Inflammatory macrophage (primary cell): ENCODE measurements at regions not wholly inside any gene's neighbourhood (a gene's known extent, or its start where the extent isn't known, plus 50 kb on each side); places are given as distances from the start of the nearest gene placed in this dataset.

Experiments
- DNase-seq, 2 donors: peaks; one replicate each; pipeline ENCODE4 v3.0.0-alpha.2; 2020 to 2022

GRCh38 chr13:47610687-47611086 lies 390.4 kb downstream of the SUCLA2 start:
- DNase-seq: no peak

DNA sequence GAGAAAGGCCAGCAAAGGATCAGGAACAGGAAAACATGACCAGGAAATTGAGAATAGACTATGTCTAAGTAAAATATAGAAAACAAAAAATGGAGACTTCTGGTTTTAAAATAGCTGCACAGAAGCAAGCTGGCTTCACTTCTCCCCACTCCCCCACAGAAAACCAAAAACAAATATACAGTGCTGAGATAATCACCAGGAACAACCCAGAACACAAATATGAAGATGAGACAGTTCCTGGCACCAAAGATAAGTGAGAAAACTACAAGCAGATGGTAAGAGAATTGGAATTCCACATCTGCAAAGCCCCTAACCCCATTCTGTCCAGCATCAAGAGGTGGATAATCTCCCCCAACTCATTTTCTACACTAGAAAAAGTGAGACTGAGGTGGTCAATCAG lies 397.7 kb downstream of the SUCLA2 start:
- no peak for DNase-seq

- DNase-seq: peak in 1 of 2 donors; percentile 4
These were observed 402.6 kb downstream of the SUCLA2 start for GRCh38 chr13:47598340-47598911.

- DNase-seq: peak; percentile 10 to 35
These were observed 406.2 kb downstream of the SUCLA2 start for GRCh38 chr13:47594833-47595232.

DNA sequence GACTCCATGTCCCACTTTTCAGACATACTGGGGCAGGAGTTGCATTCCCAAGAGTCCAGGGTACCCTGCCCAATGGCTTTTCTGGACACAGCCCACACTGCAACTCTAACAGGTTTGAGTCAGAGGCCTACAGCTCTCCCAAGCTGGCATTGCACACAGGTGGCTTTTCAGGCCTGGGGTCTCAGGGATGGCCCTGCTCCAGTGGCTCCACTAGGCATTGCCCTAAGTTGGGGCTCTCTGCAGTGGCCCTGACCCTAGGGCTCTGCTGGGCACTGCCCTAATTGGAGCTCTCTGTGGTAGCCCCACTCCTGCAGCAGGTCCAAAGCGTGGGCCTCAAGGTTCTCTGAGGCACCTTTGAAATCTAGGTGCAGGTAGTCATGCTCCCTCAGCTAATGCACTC lies 408.8 kb downstream of the SUCLA2 start:
- no peak for DNase-seq

GRCh38 chr13:47588676-47589075 lies 412.4 kb downstream of the SUCLA2 start:
- no peak for DNase-seq

GRCh38 chr13:47572375-47572774 lies 428.7 kb downstream of the SUCLA2 start:
- no peak for DNase-seq

DNA sequence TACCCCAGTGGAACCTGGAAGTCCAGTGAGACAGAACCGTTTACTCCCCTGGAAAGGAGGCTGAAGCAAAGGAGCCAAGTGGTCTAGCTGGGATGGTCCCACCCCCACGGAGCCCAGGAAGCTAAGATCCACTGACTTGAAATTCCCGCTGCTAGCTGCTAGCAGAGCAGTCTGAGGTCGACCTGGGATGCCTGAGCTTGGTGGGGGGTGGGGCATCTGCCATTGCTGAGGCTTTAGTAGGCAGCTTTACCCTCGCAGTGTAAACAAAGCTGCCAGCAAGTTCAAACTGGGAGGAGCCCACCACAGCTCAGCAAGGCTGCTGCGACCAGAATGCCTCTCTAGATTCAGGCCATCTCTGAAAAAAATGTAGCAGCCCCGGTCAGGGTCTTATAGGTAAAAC lies 437.0 kb downstream of the SUCLA2 start:
- DNase-seq: no peak

DNA sequence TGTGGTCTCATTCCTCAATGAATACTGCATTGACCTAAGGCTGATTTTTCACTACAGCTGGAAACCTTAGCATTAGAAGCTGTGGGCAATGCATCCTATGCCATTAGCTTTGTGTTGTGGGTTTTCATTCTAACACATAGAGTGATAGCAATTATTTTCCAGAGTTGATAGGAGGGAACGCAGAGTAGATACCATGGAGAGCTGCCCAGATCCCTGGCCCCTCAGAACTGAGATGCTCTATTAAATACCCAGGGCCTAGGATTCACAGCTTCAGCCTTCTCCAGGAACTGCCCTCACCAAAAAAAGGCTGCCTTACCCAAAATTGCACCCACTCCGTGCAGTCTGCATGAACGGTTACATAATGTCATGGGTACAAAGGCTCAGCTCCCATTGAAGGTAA lies 444.4 kb downstream of the SUCLA2 start:
- no peak for DNase-seq

GRCh38 chr13:47555235-47555634 lies 445.8 kb downstream of the SUCLA2 start:
- DNase-seq: no peak

GRCh38 chr13:47553329-47553977 lies 447.6 kb downstream of the SUCLA2 start:
- DNase-seq: no peak

GRCh38 chr13:47549219-47549752 lies 451.8 kb downstream of the SUCLA2 start:
- DNase-seq: no peak

DNA sequence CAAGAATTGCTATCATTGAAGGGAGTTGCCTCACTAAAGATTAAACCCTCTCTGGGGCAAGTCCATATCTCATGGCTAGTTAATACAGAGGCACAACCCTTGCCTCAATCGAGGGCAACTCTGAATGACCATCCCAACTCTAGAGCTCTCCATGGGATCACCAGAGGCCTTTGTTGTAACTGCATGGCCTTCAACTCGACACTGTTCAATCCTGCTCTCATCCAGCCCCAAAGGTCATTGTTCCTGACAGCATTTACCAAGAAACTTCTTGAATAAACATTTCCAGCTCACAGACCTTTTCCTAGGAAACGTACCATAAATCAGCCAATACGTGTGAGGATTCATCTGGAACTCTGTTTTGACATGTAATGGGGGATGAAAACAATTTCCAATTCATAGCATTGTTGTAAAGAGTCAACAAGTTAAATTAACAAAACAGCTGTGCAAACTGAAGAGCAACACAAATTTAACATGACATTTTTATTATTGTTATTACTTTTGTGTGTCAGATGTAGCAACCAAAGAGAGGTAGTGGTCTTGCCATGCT lies 452.7 kb downstream of the SUCLA2 start:
- DNase-seq: no peak

DNA sequence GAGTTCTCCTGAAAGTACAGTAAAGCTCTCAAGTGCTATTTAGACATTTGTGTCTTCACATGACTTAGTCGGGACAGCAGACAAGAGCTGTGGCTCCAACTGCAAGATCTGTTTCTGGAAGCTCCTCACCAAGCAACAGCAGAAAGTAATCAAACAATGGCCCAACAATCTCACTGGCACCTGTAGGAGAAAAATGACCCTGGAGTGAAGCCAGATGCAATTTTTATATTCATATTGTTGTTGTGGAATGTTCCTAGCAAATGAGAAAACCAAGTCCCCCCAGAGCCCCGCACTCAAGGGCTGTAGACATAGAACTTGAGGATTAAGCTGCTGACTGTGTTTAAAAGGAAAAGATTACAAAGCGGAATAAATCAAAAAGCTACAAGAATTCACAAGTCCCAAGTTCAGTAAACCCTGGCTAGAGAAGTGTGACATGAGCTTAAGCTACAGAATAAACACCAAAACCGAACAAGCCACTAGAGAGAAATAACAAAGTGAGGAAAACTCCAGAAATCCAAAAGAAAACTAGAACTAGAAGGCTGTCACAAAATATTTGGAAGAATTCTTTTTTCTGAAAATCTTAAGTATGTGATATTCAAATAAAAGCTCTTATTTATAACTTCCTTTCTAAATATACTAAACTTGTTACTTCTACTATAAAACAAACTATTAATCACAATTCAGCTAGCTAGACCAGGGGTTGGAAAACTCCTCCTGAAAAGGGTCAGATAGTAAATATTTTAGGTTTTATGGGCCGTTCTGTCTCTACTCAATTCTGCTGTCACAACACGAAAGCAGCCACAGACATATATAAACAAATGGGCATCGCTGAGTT lies 454.5 kb downstream of the SUCLA2 start:
- DNase-seq: no peak

DNA sequence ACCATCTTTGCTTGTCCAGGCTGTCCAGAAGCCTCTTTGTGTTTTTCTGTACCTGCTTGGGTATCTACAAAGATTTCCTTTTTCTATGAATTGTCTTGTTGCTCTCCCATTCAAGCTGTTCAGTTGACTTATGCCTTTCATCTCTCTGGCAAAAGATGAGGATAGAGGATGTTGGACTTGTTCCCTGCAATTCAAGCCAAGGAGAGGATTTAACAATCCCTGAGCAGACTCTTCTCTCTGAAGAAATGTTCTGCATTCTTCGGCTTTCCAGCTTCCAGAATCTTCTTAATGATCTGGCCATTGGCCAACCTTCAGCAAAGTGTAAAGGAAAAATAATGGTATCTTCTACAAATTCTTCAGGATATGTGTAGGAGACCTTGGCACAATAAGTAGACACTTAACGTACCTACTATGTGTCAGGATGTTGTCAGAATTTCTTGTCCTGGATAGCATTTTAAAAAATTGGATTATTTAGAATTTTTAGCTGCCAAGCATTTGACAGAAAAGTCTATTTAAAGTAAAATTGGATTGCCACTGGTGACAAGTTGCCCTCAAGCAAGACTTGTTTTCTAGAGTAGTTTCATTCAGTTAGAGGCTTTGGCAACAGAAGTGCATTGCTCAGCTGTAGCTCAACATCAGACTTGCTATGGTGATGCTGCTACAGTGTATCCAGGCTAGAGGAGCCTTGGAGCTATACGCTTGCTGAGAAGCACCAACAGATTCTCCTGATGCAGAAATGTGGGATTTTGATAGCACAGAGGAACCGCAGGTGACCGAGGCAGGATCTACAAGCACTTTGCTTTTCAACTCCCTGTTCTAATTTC lies 455.7 kb downstream of the SUCLA2 start:
- DNase-seq: no peak

DNA sequence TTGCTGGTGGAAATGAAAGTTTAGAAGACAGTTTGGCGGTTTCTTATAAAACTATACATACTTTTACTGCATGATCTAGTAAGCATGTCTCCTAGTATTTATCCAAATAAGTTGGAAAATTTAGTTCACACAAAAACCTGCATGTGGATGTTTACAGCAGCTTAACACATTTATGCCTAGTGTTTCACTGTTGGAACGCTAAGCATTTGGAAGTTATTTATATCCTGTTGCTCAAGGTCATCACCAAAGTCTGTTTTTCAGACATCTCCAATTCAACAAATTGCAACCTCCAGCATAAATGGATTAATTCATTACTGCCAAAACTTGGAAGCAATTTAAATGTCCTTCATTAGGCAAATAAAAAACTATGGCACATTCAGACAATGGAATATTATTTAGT lies 461.8 kb downstream of the SUCLA2 start:
- DNase-seq: no peak

GRCh38 chr13:47523771-47524170 lies 477.3 kb downstream of the SUCLA2 start:
- DNase-seq: no peak

DNA sequence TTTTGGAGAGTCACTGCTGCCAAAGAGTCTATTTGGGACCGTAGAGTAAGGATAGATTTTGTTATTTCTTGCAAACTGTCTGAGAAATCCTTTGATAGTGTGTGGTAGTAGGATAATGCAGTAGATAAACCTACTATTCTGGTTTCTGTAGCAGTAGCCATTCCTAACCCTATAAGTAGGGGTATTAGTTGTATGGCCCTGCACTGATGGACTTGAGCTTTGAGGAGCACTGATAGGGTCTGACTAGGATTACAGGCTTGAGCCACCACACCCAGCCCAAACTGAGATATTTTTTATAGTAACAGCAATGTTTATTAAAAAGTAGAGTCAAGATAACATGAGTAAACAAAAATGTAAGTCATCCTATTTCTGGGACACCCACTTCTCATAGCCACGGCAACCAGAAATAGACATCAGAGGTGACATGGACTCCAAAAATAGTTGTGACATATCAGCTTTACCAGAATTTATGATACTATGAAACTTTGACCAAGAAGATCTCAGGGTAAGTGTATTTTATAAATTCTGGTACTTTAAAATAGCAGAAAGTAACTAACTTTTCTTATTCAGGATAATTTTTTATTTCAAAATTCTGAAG lies 479.1 kb downstream of the SUCLA2 start:
- peak in 1 of 2 donors; percentile 40 for DNase-seq

GRCh38 chr13:47519626-47520025 lies 481.4 kb downstream of the SUCLA2 start:
- peak in 1 of 2 donors; percentile 5 for DNase-seq

- no peak for DNase-seq
These were observed 482.5 kb downstream of the SUCLA2 start for GRCh38 chr13:47518530-47518929.

DNA sequence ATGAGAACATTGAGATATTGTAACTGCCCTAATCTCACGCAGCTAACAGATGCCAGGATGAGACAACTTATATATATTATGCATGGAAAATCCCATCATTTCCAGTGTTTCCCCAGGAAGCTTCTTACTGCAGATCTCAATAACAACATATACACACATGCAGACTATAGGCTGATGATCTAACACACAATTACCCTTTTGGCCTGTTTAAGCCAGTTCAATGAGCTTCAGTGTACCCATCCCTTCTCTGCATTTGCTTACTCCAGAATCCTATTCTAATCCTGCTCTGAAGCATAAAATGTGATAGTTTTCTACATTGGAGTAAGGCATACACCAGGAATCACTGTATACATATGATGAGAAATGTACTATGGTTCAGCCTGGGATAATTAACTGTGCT lies 489.4 kb downstream of the SUCLA2 start:
- DNase-seq: no peak
